NCI-H2029 (cell line): ENCODE measurements at regions not wholly inside any gene's neighbourhood (a gene's known extent, or its start where the extent isn't known, plus 50 kb on each side); places are given as distances from the start of the nearest gene placed in this dataset.
"Not testable (repeated sequence)": the region's sequence is repeated elsewhere in the genome, so short reads cannot be mapped to it uniquely, and the experiment has no call there.

Source experiments
- DNase-seq: peaks from one replicate; lab custom pipeline; 2025; lab: John Stamatoyannopoulos, UW

DNA sequence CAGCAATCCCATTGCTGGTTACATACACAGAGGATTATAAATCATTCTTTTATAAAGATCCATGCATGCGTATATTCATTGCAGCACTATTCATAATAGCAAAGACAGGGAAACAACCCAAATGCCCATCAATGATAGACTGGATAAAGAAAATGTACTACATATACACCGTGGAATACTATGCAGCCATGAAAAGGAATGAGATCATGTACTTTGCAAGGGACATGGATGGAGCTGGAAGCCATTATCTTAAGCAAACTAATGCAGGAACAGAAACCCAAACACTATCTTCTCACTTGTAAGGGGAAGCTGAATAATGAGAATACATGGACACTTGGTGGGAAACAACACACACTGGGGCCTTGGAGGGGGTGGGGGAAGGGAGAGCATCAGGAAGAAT is 529.7 kb downstream of the TBC1D32 start:
- DNase-seq = no peak

GRCh38 chr6:120786682-120787081 is 547.6 kb downstream of the TBC1D32 start:
- no peak for DNase-seq

GRCh38 chr6:120786256-120786655 is 548.0 kb downstream of the TBC1D32 start:
- no peak for DNase-seq

DNA sequence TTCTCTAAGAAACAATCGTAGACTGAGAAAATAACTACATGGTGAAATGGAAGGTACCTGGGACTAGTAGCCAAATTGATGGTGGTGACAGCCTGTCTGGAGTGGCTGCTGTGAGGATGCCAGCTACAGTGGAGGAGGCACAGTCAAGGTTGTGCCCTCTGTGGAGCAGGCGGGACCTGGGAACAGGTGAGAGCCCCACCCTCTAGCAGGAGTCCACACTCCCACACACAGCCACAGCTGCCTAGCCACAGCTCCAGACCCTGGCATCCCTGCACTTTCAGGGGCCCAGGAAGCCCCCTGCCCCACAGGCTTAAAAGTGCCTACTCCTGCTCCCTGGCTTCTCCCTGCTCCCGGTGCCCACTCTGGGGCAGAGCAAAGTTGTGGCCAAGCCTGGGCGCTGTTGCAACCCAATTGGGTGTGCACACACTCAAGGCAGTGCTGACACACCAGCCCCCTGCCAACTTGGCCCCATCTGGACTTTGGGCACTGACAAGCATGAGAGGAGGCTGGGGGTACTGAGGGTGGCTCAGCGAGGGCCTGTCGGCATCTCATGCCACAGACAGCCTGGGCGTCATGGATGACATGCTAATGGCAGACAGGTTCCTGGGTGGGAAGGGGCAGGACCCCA is 548.7 kb downstream of the TBC1D32 start:
- no peak for DNase-seq

GRCh38 chr6:120779441-120779840 is 554.8 kb downstream of the TBC1D32 start:
- no peak for DNase-seq

DNA sequence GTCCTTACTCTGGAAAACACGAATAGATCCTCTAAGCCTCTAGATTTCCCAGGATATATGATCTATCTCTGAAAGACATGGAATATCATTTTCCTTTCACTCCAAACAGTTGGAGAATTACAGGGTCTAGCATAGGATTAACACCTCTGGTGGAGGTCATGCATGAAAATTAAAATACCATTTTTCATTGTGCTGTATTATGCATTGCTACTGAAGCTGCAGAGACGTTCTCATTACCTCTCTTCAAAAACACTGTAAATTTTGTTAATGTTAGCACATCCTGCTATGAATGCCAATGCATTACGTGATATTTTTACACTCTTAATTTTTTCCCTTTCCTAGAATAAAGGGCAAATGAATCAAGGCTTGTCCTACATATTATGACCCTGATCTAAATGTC is 558.6 kb downstream of the TBC1D32 start:
- DNase-seq = no peak

DNA sequence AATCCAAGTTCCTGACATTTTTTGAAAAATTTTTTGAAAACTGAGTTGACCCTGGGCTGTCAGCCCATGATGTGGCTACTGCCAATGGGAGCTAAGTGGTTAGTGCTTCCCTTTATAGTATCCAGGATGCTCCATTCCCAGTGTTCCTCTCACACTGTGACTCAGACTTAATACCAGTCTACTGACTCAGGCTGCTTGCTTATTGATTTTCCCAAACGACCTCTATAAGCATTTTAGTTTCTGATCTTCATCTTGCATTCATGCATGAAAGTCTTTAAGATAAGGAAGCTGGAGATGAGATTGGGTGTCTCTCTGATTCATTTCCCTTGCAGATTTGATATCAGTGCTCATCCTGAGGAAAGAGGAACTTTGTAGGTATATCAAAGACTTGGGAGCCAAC is 560.0 kb downstream of the TBC1D32 start:
- DNase-seq = no peak

DNA sequence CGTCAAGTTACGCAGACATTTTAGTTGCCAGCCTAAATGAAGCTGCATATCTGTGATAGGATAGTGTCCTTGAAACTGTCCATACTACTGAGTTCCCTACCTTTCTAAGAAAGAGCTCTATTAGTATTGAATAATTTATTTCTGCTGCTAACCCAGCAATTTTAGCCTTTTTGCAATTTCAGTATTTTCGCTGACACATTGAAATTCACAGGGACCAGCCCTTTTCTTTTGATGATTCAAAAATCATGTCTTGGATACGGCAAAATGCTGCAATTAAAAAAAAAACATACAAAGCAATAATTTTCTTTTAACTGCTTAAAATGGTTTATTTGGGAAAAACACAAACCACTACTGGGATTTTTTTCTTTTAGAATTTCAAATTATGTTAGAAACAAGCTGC is 563.3 kb downstream of the TBC1D32 start:
- no peak for DNase-seq

DNA sequence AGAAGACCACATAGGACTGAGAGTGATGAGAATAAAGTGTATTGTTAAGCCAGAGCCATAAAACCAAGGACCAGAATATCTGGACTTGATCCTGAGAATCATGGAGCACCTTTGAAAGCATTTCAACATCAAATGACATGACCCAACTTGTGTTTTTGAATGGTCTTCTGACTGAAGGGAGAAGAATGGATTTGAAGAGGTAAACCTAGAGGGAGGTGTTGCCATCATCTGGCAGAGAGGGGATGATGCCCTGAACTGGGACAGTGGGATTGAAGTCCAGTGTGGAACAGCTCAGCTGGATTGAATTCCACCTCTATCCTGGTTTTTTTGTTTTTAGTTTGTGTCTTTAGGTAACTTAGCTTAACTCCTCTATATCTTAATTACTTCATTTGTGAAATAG is 570.0 kb downstream of the TBC1D32 start:
- no peak for DNase-seq

DNA sequence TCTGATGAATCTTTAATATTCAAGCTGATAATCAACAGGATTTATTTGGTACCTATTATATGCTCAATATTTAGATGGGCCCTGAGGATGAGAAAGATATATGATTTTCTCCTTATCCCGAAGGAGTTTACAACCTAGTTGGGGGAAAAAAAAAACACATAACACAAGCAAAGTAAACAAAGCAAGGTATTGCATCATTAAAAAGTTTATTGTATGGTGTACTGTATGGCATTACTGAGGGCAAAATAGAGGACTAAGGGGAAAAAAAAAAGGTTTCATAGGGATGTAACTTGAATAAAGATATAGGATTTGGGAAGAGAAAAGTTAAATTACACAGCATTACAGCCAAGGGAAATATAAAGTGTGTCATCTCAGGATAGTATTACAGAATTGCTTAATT is 574.7 kb downstream of the TBC1D32 start:
- no peak for DNase-seq

DNA sequence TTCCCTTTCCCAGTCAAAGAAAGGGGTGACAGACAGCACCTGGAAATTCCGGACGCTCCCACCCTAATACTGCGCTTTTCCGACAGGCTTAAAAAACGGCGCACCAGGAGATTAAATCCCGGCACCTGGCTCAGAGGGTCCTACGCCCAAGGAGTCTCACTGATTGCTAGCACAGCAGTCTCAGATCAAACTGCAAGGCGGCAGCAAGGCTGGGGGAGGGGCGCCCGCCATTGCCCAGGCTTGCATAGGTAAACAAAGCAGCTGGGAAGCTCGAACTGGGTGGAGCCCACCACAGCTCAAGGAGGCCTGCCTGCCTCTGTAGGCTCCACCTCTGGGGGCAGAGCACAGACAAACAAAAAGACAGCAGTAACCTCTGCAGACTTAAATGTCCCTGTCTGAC is 585.7 kb downstream of the TBC1D32 start:
- DNase-seq = not testable (repeated sequence)

DNA sequence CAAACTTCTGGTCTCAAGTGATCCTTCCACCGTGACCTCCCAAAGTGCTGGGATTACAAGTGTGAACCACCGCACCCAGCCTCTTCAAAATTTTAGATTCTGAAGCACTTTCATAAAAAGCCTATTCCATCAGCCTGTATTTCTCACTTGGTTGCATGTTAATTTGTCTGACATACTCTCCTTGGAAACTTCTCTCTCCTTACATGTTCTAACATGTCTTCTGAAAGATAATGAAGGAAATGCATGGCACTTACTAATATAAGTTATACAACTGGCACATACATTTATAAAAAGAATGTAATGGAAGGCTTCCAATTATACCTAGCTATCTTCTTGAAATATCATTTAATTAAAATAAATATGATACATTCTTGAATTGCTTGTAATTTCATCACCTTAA is 597.5 kb downstream of the TBC1D32 start:
- DNase-seq = no peak

DNA sequence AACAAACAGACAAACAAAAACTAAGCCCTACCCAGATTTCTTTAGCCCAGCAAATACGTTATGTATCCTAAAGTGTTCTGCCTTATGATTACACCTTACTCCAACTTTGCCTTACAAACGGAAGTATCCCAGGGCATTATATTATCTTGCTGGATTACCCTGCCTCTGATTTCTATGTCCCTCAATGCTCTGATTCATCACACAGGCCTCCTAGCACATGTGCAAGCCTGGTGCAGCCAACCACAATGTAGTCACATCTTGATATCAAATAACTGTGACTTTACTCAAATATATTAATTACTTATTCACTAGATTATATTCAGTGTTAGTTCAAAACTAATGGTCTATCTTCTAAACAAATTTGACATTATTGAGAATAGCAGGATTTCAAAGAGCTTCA is 598.6 kb downstream of the TBC1D32 start:
- DNase-seq = no peak

GRCh38 chr6:120711255-120711654 is 623.0 kb downstream of the TBC1D32 start:
- no peak for DNase-seq

DNA sequence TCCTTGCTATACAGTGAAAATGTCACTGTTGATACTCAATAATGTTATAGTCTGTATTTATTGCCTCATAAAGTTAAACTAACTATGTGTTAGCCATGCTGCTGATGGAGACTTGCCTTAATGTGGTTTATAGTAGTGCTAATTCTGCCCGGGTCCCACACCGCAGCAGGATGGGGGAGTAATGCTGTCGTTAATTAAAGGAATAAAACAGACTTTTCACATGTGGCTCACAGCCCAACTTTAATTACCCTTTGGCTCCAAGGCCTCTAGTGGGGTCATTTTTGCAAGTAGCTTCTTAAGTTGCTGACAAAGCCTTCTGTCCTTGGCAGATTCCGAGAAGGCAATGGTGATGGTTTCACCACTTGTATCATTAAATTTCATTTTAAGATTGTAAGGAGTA is 634.3 kb downstream of the TBC1D32 start:
- no peak for DNase-seq

DNA sequence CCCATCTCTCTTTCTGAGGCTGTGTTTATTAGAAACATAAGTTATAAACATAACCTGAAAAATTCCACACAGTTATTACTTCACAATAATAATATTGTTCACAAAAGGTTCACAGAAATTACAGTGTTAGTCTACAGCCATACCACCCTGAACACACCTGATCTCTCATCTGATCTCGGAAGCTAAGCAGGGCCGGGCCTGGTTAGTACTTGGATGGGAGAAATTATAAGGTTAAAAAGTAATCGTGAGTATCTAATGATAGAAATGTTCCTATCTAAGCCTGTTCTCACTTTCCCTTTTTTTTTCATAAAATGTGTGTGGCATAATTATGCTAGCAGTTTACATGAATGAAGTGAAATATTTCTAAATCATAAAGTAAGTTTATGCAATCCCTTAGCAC is 647.8 kb downstream of the TBC1D32 start:
- DNase-seq = no peak

DNA sequence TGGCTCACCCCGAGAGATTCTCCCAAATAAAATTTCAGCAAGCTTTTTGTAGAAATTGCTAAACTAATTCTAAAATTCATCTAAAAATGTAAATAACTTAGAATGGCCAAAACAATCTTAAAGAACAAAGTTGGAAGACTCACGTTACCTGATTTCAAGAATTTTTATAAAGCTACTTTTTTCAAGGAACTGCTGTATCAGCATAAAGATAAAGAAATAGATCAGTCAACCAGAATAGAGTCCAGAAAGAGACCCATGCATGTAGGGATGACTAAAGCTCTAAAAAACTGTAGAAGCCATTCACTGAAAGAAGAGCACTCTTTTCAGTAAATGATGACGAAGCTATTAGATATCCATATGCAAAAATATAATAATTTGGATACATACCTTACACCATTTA is 652.1 kb downstream of the TBC1D32 start:
- DNase-seq = no peak

GRCh38 chr6:120681204-120681603 is 653.1 kb downstream of the TBC1D32 start:
- no peak for DNase-seq

GRCh38 chr6:120675886-120676285 is 658.4 kb downstream of the TBC1D32 start:
- DNase-seq = no peak

GRCh38 chr6:120671519-120671918 is 662.8 kb downstream of the TBC1D32 start:
- no peak for DNase-seq

DNA sequence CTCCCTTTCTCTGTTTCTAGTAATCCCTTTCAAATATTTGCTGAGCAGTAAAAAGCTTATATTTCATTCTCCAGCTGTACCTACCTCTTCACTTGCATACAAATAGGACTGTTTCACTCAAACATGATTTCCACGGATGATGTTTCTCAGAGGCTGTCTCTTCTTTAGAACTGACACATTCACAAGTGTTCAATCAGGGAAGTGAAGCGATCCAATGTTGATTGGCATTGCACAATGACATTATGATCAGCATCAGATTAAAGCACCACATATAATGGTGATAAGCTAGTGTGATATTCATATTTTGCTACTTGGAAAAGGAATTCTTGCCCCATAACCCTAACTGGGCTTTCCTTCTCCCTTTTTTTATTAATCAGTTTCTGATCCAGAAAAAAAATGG is 681.8 kb downstream of the TBC1D32 start:
- DNase-seq = no peak

DNA sequence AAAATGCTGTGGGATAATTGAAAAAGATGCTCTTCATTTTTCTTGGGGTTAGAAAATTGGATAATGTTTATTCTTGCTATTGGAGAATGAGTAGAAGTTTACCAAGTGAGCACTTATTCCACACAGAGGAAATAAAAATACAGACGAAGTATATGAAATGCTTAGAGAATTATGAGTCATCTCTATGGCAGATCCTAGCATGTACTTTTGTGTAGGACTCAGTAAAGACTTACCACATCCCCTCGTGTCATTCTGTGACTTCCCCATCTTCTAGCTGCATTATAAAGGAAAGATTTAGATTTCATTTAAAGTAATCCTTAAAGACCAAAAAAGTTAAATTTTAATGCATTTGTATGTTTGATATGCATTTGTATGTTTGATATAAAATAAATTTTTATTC is 685.6 kb downstream of the TBC1D32 start:
- DNase-seq = no peak

GRCh38 chr6:120646101-120646500 is 688.2 kb downstream of the TBC1D32 start:
- DNase-seq = no peak

DNA sequence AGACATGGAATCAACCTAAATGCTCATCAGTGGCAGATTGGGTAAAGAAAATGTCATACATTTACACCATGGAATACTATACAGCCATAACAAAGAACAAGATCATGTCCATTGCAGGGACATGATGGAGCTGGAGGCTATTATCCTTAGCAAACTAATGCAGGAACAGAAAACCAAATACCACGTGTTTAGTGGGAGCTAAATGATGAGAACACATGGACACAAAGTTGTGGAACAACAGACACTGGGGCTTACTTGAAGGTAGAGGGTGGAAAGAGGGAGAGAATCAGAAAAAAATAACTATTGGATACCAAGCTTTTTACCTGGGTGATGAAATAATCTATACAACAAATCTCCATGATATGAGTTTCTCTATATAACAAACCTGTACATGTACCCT is 701.3 kb downstream of the TBC1D32 start:
- DNase-seq = no peak

GRCh38 chr6:120627612-120628011 is 706.7 kb downstream of the TBC1D32 start:
- no peak for DNase-seq
